CD14-positive monocyte (primary cell): ENCODE measurements at regions not wholly inside any gene's neighbourhood (a gene's known extent, or its start where the extent isn't known, plus 50 kb on each side); places are given as distances from the start of the nearest gene placed in this dataset.

ENCODE experiments used
- DNase-seq, 3 donors: peaks; one replicate each; pipeline ENCODE4 v3.0.0-alpha.2; 2011 to 2022
- H2AFZ ChIP-seq: 2 replicates; pipeline ENCODE4 v1.6.0; 2012; ENCODE audit warnings: mild to moderate bottlenecking, low read depth, low read length, inconsistent platforms; ENCODE audit not compliant: insufficient read depth, poor library complexity, severe bottlenecking
- H3K27ac ChIP-seq, 2 donors: 1 replicate in 1 of 2; 2 replicates in 1 of 2; pipeline ENCODE4 v1.5.1; 2012 to 2013; ENCODE audit warnings: low read length in 2 of 2, control low read depth in 1 of 2, inconsistent platforms in 1 of 2, low read depth in 1 of 2, mild to moderate bottlenecking in 1 of 2
- H3K27me3 ChIP-seq, 2 donors: one replicate each; pipeline versions ENCODE4 v1.6.0 to v1.6.1; 2011 to 2013; ENCODE audit warnings: low read length in 2 of 2; ENCODE audit not compliant: control insufficient read depth in 2 of 2, insufficient read depth in 2 of 2
- H3K36me3 ChIP-seq, 2 donors: replicated peaks in 1 of 2; 1 replicate in 1 of 2; 2 replicates in 1 of 2; pipeline versions ENCODE4 v1.5.1 to v1.6.1; 2012 to 2013; ENCODE audit warnings: low read length in 2 of 2, control low read depth in 1 of 2, inconsistent platforms in 1 of 2, mild to moderate bottlenecking in 1 of 2; ENCODE audit not compliant: insufficient read depth in 2 of 2, control insufficient read depth in 1 of 2
- H3K4me1 ChIP-seq, 2 donors: 1 replicate in 1 of 2; 2 replicates in 1 of 2; pipeline versions ENCODE4 v1.5.1 to v1.6.1; 2012 to 2013; ENCODE audit warnings: low read length in 2 of 2, control low read depth in 1 of 2, inconsistent platforms in 1 of 2, mild to moderate bottlenecking in 1 of 2, moderate library complexity in 1 of 2; ENCODE audit not compliant: insufficient read depth in 2 of 2, control insufficient read depth in 1 of 2
- H3K4me2 ChIP-seq: replicated peaks from 2 replicates; pipeline ENCODE3; 2012; ENCODE audit warnings: low read length, moderate library complexity, mild to moderate bottlenecking; ENCODE audit not compliant: poor library complexity, severe bottlenecking; ENCODE audit errors: extremely low read depth
- H3K4me3 ChIP-seq, 3 experiments: fragments of 200-600 bp in 1 of 3; sonication (generic) in 1 of 3; replicated peaks in 1 of 3; 1 replicate in 2 of 3; 2 replicates in 1 of 3; pipeline ENCODE4 v1.5.1; 2011 to 2013; ENCODE audit warnings: low read length in 3 of 3, mild to moderate bottlenecking in 3 of 3, control low read depth in 2 of 3, low read depth in 2 of 3, inconsistent platforms in 1 of 3, moderate library complexity in 1 of 3
- H3K79me2 ChIP-seq: 2 replicates; pipeline ENCODE4 v1.6.0; 2012; ENCODE audit warnings: mild to moderate bottlenecking, control low read depth, inconsistent platforms, low read length, moderate library complexity; ENCODE audit not compliant: insufficient read depth
- H3K9ac ChIP-seq: 2 replicates; pipeline ENCODE4 v1.6.0; 2017; ENCODE audit warnings: low read length, mild to moderate bottlenecking; ENCODE audit not compliant: insufficient read depth, poor library complexity, severe bottlenecking
- H3K9me3 ChIP-seq, 2 donors: replicated peaks in 1 of 2; 1 replicate in 1 of 2; 2 replicates in 1 of 2; pipeline versions ENCODE4 v1.5.1 to v1.6.1; 2012 to 2013; ENCODE audit warnings: low read length in 2 of 2, control low read depth in 1 of 2; ENCODE audit not compliant: control insufficient read depth in 1 of 2, insufficient read depth in 1 of 2
- H4K20me1 ChIP-seq: 2 replicates; pipeline ENCODE4 v1.6.0; 2012; ENCODE audit warnings: mild to moderate bottlenecking, low read length, control low read depth, moderate library complexity; ENCODE audit not compliant: insufficient read depth
- H3K27ac Mint-ChIP-seq, 7 donors: one replicate each; pipeline ENCODE4 v1.8.0; 2020; ENCODE audit warnings: mild to moderate bottlenecking in 7 of 7, mixed read lengths in 7 of 7, moderate library complexity in 6 of 7, inconsistent platforms in 2 of 7
- H3K27me3 Mint-ChIP-seq, 3 donors: one replicate each; pipeline ENCODE4 v1.8.0; 2021 to 2022; ENCODE audit warnings: low read depth in 3 of 3, mild to moderate bottlenecking in 3 of 3, mixed read lengths in 3 of 3, moderate library complexity in 3 of 3, inconsistent platforms in 1 of 3
- H3K36me3 Mint-ChIP-seq, 2 donors: one replicate each; pipeline ENCODE4 v1.8.0; 2020; ENCODE audit warnings: mixed read lengths in 2 of 2, inconsistent platforms in 1 of 2, mild to moderate bottlenecking in 1 of 2
- H3K4me1 Mint-ChIP-seq: one replicate; pipeline ENCODE4 v1.8.0; 2020; ENCODE audit warnings: mild to moderate bottlenecking, mixed read lengths
- H3K4me3 Mint-ChIP-seq, 2 donors: one replicate each; pipeline ENCODE4 v1.8.0; 2020; ENCODE audit warnings: mild to moderate bottlenecking in 2 of 2, mixed read lengths in 2 of 2, moderate library complexity in 1 of 2
- H3K9me3 Mint-ChIP-seq, 7 donors: one replicate each; pipeline ENCODE4 v1.8.0; 2020 to 2022; ENCODE audit warnings: mixed read lengths in 7 of 7, mild to moderate bottlenecking in 6 of 7, moderate library complexity in 6 of 7, inconsistent platforms in 2 of 7
- CTCF ChIP-seq: fragments of 200-600 bp; IDR thresholded peaks from one replicate; pipeline ENCODE4 v1.8.0; 2022; ENCODE audit warnings: antibody characterized with exemption, mild to moderate bottlenecking
- WGBS: methylation state at CpG from one replicate; pipeline ENCODE4 v1.1.5; 2013; ENCODE audit warnings: missing lambda C conversion rate; ENCODE audit not compliant: insufficient coverage; 5-methylcytosine and 5-hydroxymethylcytosine counted together
- intact Hi-C, 2 donors: fragments of 100-400 bp; cut with micrococcal nuclease; formaldehyde crosslinking; loops; one replicate each; pipeline versions ENCODE4 v1.15.0 to v1.15.1; 2023

GRCh38 chr12:24759155-24759554 is 189.7 kb downstream of the BCAT1 start:
- Mint-ChIP-seq H3K4me1 (no peaks in the 10 kb centered on the region), H3K4me3 (no peak overlapping the region), H3K27me3 (no peaks in the 10 kb centered on the region), H3K36me3 (no peaks in the 10 kb centered on the region), H3K27ac (no peak overlapping the region), H3K9me3 (peaks cover 0 to 4% (median 0%) of the 10 kb centered on the region in 7 donors)
- Histone ChIP-seq H3K4me3 (no peak overlapping the region), H3K4me1 (no peaks in the 10 kb centered on the region), H3K27ac (no peak overlapping the region), H3K9me3 (no peaks in the 10 kb centered on the region), H3K27me3 (no peaks in the 10 kb centered on the region), H3K79me2 (no peaks in the 10 kb centered on the region), H3K36me3 (no peaks in the 10 kb centered on the region), H3K4me2 (no peak overlapping the region), H4K20me1 (no peaks in the 10 kb centered on the region), H3K9ac (no peak overlapping the region), H2AFZ (no peak overlapping the region)
- no peak for DNase-seq
- intact Hi-C loops, result no loop called here
- WGBS, result no CpG with 5 or more reads among the region's 3 CpGs
- no peak for TF ChIP-seq CTCF

GRCh38 chr12:24756479-24757024 is 192.3 kb downstream of the BCAT1 start:
- no peak for TF ChIP-seq CTCF
- H3K27ac Mint-ChIP-seq, result no peak overlapping the region
- no peak overlapping the region for H3K9ac ChIP-seq

More at GRCh38 chr12:24756479-24757024, 192.3 kb downstream of the BCAT1 start:
- Histone ChIP-seq H3K79me2 (no peaks in the 10 kb centered on the region), H3K4me3 (no peak overlapping the region), H3K4me2 (no peak overlapping the region), H3K27me3 (no peaks in the 10 kb centered on the region), H2AFZ (no peak overlapping the region), H3K4me1 (no peaks in the 10 kb centered on the region), H3K27ac (no peak overlapping the region), H4K20me1 (no peaks in the 10 kb centered on the region), H3K36me3 (no peaks in the 10 kb centered on the region), H3K9me3 (no peaks in the 10 kb centered on the region)
- no peak for DNase-seq
- Mint-ChIP-seq H3K27me3 (no peaks in the 10 kb centered on the region), H3K36me3 (no peaks in the 10 kb centered on the region), H3K4me1 (no peaks in the 10 kb centered on the region), H3K9me3 (no peaks in the 10 kb centered on the region), H3K4me3 (no peak overlapping the region)
- WGBS, result no CpG with 5 or more reads among the region's 3 CpGs
- intact Hi-C loops, result no loop called here
